ENCODE measurements at regions not wholly inside any gene's neighbourhood (a gene's known extent, or its start where the extent isn't known, plus 50 kb on each side); places are given as distances from the start of the nearest gene placed in this dataset.

DNA sequence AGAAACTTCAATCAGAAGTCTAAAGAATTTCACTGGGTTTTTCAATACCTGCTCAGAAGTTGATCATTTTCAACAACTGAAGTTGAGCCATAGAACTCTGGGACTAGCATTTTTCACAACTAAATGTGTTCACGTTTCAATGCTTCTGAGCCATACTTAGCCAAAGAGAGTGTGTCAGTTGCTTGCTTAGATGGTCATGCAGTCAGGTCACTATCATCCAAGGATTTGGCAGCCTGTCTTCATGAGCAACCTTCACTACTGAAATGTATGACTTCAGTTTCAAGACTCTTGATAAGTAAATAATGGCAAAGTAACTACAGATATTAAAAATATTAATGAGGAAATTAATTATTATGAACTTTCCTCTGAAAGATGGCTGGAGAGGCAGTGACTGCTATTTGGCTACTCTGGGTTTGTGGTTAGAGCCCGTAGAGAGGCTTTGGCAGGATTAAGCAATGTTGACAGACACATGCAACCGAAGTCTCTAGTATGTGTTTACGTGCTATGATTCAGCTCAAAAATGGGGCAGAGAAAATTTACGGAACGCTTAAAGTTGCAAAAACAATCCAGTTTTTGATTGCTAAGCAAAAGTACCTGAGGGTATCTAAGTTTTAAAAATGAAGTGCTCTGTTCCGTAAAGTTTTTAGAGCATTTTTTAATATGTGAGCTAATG lies 133.8 kb downstream of the GMNC start:
- TF ChIP-seq EZH2phosphoT487 (IDR thresholded peaks at IDR 0.05; ENCODE audit: low read depth), result no peak
- TF ChIP-seq, protein P1, sequence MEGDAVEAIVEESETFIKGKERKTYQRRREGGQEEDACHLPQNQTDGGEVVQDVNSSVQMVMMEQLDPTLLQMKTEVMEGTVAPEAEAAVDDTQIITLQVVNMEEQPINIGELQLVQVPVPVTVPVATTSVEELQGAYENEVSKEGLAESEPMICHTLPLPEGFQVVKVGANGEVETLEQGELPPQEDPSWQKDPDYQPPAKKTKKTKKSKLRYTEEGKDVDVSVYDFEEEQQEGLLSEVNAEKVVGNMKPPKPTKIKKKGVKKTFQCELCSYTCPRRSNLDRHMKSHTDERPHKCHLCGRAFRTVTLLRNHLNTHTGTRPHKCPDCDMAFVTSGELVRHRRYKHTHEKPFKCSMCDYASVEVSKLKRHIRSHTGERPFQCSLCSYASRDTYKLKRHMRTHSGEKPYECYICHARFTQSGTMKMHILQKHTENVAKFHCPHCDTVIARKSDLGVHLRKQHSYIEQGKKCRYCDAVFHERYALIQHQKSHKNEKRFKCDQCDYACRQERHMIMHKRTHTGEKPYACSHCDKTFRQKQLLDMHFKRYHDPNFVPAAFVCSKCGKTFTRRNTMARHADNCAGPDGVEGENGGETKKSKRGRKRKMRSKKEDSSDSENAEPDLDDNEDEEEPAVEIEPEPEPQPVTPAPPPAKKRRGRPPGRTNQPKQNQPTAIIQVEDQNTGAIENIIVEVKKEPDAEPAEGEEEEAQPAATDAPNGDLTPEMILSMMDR (IDR thresholded peaks at IDR 0.05; ENCODE audit: low read depth, low read length), result no peak
- H3K4me1 ChIP-seq (ENCODE audit: low read length), result no peaks in the 10 kb centered on the region
- H4K20me1 ChIP-seq (ENCODE audit: insufficient read depth, low read length), result no peaks in the 10 kb centered on the region
- no peaks in the 10 kb centered on the region for H3K36me3 ChIP-seq (replicated peaks; ENCODE audit: low read depth, low read length)
- no peak overlapping the region for H3K9ac ChIP-seq (ENCODE audit: low read length)
- no peak overlapping the region for H3K27ac ChIP-seq (ENCODE audit: low read length)
- H3K9me3 ChIP-seq (ENCODE audit: insufficient read depth, low read length), result no peaks in the 10 kb centered on the region
- no peak overlapping the region for H3K4me3 ChIP-seq (ENCODE audit: low read length)
- no peak overlapping the region for H2AFZ ChIP-seq (ENCODE audit: low read depth, low read length)
- no peaks in the 10 kb centered on the region for H3K27me3 ChIP-seq (ENCODE audit: low read depth, low read length)
- H3K4me2 ChIP-seq (ENCODE audit: low read length), result no peak overlapping the region
- no peaks in the 10 kb centered on the region for H3K79me2 ChIP-seq (ENCODE audit: low read length)

- H3K9me3 ChIP-seq (ENCODE audit: insufficient read depth, low read length), result no peaks in the 10 kb centered on the region
- H3K4me3 ChIP-seq (ENCODE audit: low read length), result no peak overlapping the region
- H2AFZ ChIP-seq (ENCODE audit: low read depth, low read length), result no peak overlapping the region
- H3K36me3 ChIP-seq (replicated peaks; ENCODE audit: low read depth, low read length), result no peaks in the 10 kb centered on the region
- no peaks in the 10 kb centered on the region for H3K4me1 ChIP-seq (ENCODE audit: low read length)
- H3K27me3 ChIP-seq (ENCODE audit: low read depth, low read length), result no peaks in the 10 kb centered on the region
- H3K27ac ChIP-seq (ENCODE audit: low read length), result no peak overlapping the region
- no peaks in the 10 kb centered on the region for H3K79me2 ChIP-seq (ENCODE audit: low read length)
- no peak for TF ChIP-seq EZH2phosphoT487 (IDR thresholded peaks at IDR 0.05; ENCODE audit: low read depth)
- TF ChIP-seq, protein P1 (IDR thresholded peaks at IDR 0.05; ENCODE audit: low read depth, low read length), result no peak
- H3K9ac ChIP-seq (ENCODE audit: low read length), result no peak overlapping the region
- no peaks in the 10 kb centered on the region for H4K20me1 ChIP-seq (ENCODE audit: insufficient read depth, low read length)
- no peak overlapping the region for H3K4me2 ChIP-seq (ENCODE audit: low read length)
These were observed 140.2 kb downstream of the GMNC start for GRCh38 chr3:190722181-190722905.

DNA sequence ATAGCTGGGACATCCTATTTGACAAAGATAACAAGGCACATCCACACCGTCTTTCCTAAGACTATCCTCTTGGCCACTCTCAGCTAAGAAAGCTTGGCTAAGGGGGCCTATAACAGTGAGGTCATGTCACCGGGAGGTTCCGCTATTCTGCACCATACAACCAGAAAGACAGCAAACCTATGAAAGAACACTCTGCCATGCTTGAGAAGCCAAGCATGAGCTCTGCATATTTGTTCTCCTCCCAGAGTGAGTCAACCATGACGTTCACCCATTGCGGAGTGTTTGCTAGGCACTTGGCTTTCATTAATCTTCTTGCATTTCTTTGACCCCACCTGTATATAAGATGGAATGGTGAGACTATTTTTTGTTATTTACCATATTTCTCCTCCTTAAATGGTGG lies 141.2 kb downstream of the GMNC start:
- no peaks in the 10 kb centered on the region for H3K36me3 ChIP-seq (replicated peaks; ENCODE audit: low read depth, low read length)
- H2AFZ ChIP-seq (ENCODE audit: low read depth, low read length), result no peak overlapping the region
- H3K4me3 ChIP-seq (ENCODE audit: low read length), result no peak overlapping the region
- H4K20me1 ChIP-seq (ENCODE audit: insufficient read depth, low read length), result no peaks in the 10 kb centered on the region
- no peak overlapping the region for H3K9ac ChIP-seq (ENCODE audit: low read length)
- no peak overlapping the region for H3K4me2 ChIP-seq (ENCODE audit: low read length)
- H3K4me1 ChIP-seq (ENCODE audit: low read length), result no peaks in the 10 kb centered on the region
- H3K79me2 ChIP-seq (ENCODE audit: low read length), result no peaks in the 10 kb centered on the region
- H3K27me3 ChIP-seq (ENCODE audit: low read depth, low read length), result no peaks in the 10 kb centered on the region
- no peak for TF ChIP-seq EZH2phosphoT487 (IDR thresholded peaks at IDR 0.05; ENCODE audit: low read depth)
- TF ChIP-seq, protein P1 (IDR thresholded peaks at IDR 0.05; ENCODE audit: low read depth, low read length), result no peak
- no peaks in the 10 kb centered on the region for H3K9me3 ChIP-seq (ENCODE audit: insufficient read depth, low read length)
- H3K27ac ChIP-seq (ENCODE audit: low read length), result no peak overlapping the region

DNA sequence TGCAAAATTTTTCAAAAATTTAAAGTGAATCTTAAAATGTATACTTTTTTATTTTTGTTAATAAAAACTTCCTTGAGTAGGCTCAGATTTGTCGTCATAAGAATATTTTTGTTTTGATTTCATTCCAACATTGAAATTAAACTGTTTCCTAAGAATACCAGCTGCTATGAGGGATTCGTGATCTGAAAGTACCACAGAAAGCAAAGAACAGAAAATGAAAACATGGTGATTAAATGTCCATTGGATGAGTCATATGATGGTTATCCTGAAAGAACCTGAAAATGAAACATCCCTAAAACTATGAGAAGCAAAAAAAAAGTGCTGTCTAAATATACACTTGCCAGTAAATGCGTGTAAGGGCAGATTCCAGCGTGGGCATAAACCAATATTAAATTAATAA lies 143.8 kb downstream of the GMNC start:
- Histone ChIP-seq H4K20me1 (ENCODE audit: insufficient read depth, low read length) (no peaks in the 10 kb centered on the region), H3K79me2 (ENCODE audit: low read length) (no peaks in the 10 kb centered on the region), H3K9me3 (ENCODE audit: insufficient read depth, low read length) (no peaks in the 10 kb centered on the region), H3K4me2 (ENCODE audit: low read length) (no peak overlapping the region), H3K9ac (ENCODE audit: low read length) (no peak overlapping the region), H3K4me3 (ENCODE audit: low read length) (no peak overlapping the region), H3K27me3 (ENCODE audit: low read depth, low read length) (no peaks in the 10 kb centered on the region), H2AFZ (ENCODE audit: low read depth, low read length) (no peak overlapping the region), H3K36me3 (replicated peaks; ENCODE audit: low read depth, low read length) (no peaks in the 10 kb centered on the region), H3K27ac (ENCODE audit: low read length) (no peak overlapping the region), H3K4me1 (ENCODE audit: low read length) (no peaks in the 10 kb centered on the region)
- TF ChIP-seq EZH2phosphoT487 (IDR thresholded peaks at IDR 0.05; ENCODE audit: low read depth), result no peak
- TF ChIP-seq, protein P1 (IDR thresholded peaks at IDR 0.05; ENCODE audit: low read depth, low read length), result no peak

Measured in OCI-LY3 (cell line).